ENCODE measurements at regions not wholly inside any gene's neighbourhood (a gene's known extent, or its start where the extent isn't known, plus 50 kb on each side); places are given as distances from the start of the nearest gene placed in this dataset.

GRCh38 chr1:112172294-112172882 is 182.9 kb upstream of the KCND3 start (continued):
- TF ChIP-seq, protein P1, sequence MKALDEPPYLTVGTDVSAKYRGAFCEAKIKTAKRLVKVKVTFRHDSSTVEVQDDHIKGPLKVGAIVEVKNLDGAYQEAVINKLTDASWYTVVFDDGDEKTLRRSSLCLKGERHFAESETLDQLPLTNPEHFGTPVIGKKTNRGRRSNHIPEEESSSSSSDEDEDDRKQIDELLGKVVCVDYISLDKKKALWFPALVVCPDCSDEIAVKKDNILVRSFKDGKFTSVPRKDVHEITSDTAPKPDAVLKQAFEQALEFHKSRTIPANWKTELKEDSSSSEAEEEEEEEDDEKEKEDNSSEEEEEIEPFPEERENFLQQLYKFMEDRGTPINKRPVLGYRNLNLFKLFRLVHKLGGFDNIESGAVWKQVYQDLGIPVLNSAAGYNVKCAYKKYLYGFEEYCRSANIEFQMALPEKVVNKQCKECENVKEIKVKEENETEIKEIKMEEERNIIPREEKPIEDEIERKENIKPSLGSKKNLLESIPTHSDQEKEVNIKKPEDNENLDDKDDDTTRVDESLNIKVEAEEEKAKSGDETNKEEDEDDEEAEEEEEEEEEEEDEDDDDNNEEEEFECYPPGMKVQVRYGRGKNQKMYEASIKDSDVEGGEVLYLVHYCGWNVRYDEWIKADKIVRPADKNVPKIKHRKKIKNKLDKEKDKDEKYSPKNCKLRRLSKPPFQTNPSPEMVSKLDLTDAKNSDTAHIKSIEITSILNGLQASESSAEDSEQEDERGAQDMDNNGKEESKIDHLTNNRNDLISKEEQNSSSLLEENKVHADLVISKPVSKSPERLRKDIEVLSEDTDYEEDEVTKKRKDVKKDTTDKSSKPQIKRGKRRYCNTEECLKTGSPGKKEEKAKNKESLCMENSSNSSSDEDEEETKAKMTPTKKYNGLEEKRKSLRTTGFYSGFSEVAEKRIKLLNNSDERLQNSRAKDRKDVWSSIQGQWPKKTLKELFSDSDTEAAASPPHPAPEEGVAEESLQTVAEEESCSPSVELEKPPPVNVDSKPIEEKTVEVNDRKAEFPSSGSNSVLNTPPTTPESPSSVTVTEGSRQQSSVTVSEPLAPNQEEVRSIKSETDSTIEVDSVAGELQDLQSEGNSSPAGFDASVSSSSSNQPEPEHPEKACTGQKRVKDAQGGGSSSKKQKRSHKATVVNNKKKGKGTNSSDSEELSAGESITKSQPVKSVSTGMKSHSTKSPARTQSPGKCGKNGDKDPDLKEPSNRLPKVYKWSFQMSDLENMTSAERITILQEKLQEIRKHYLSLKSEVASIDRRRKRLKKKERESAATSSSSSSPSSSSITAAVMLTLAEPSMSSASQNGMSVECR (CRISPR knock-in tag; IDR thresholded peaks at IDR 0.05): no peak
- TF ChIP-seq L3MBTL2 (IDR thresholded peaks at IDR 0.05): no peak
- TF ChIP-seq, protein P2, sequence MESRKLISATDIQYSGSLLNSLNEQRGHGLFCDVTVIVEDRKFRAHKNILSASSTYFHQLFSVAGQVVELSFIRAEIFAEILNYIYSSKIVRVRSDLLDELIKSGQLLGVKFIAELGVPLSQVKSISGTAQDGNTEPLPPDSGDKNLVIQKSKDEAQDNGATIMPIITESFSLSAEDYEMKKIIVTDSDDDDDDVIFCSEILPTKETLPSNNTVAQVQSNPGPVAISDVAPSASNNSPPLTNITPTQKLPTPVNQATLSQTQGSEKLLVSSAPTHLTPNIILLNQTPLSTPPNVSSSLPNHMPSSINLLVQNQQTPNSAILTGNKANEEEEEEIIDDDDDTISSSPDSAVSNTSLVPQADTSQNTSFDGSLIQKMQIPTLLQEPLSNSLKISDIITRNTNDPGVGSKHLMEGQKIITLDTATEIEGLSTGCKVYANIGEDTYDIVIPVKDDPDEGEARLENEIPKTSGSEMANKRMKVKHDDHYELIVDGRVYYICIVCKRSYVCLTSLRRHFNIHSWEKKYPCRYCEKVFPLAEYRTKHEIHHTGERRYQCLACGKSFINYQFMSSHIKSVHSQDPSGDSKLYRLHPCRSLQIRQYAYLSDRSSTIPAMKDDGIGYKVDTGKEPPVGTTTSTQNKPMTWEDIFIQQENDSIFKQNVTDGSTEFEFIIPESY (CRISPR knock-in tag; IDR thresholded peaks at IDR 0.05): no peak
- no peak for TF ChIP-seq ZBED1 (IDR thresholded peaks at IDR 0.05)
- no peak for TF ChIP-seq NCOA2 (IDR thresholded peaks at IDR 0.05; ENCODE audit: partially characterized antibody in 2 of 2)
- TF ChIP-seq NR2C1 (IDR thresholded peaks at IDR 0.05): no peak
- peak; percentile 46; the same call in 1 of the 2 replicates for TF ChIP-seq NR2C1 (tag; IDR thresholded peaks at IDR 0.05)
- TF ChIP-seq ZNF583 (CRISPR knock-in tag; IDR thresholded peaks at IDR 0.05): peak; percentile 54; the same call in 1 of the 2 replicates
- no peak for TF ChIP-seq MAFF (IDR thresholded peaks at IDR 0.05; ENCODE audit: low read length)
- no peak for TF ChIP-seq NR2F6 (CRISPR knock-in tag; IDR thresholded peaks at IDR 0.05)

Measured in K562 (cell line).